ENCODE measurements at regions not wholly inside any gene's neighbourhood (a gene's known extent, or its start where the extent isn't known, plus 50 kb on each side); places are given as distances from the start of the nearest gene placed in this dataset.
"Not testable (repeated sequence)": the region's sequence is repeated elsewhere in the genome, so short reads cannot be mapped to it uniquely, and the experiment has no call there.

GRCh38 chr14:43481864-43482263 is 1025.2 kb downstream of the FSCB start:
- no peak for FAIRE-seq
- no peak for DNase-seq (ENCODE audit: low spot score in 2 of 2)

GRCh38 chr14:43480976-43481375 is 1026.1 kb downstream of the FSCB start:
- FAIRE-seq = no peak
- DNase-seq (ENCODE audit: low spot score in 2 of 2) = no peak

GRCh38 chr14:43479596-43480195 is 1027.4 kb downstream of the FSCB start:
- no peak for FAIRE-seq
- no peak for DNase-seq (ENCODE audit: low spot score in 2 of 2)

GRCh38 chr14:43476822-43477221 is 1030.3 kb downstream of the FSCB start:
- FAIRE-seq (no peak), DNase-seq (ENCODE audit: low spot score in 2 of 2) (no peak)

- DNase-seq (ENCODE audit: low spot score in 2 of 2) (no peak), FAIRE-seq (no peak)
Measured at GRCh38 chr14:43475757-43476156, 1031.3 kb downstream of the FSCB start.

GRCh38 chr14:43471595-43471994 is 1035.5 kb downstream of the FSCB start:
- FAIRE-seq = no peak
- no peak for DNase-seq (ENCODE audit: low spot score in 2 of 2)

- no peak for FAIRE-seq
- no peak for DNase-seq (ENCODE audit: low spot score in 2 of 2)
Measured at GRCh38 chr14:43464968-43465367, 1042.1 kb downstream of the FSCB start.

GRCh38 chr14:43449291-43449690 is 1057.8 kb downstream of the FSCB start:
- DNase-seq (ENCODE audit: low spot score in 2 of 2) (no peak), FAIRE-seq (no peak)

- FAIRE-seq (no peak), DNase-seq (ENCODE audit: low spot score in 2 of 2) (no peak)
Measured at GRCh38 chr14:43438056-43438455, 1069.0 kb downstream of the FSCB start.

GRCh38 chr14:43418324-43418723 is 1088.8 kb downstream of the FSCB start:
- FAIRE-seq (no peak), DNase-seq (ENCODE audit: low spot score in 2 of 2) (no peak)

- FAIRE-seq (no peak), DNase-seq (ENCODE audit: low spot score in 2 of 2) (no peak)
Measured at GRCh38 chr14:43413084-43413483, 1094.0 kb downstream of the FSCB start.

- no peak for FAIRE-seq
- no peak for DNase-seq (ENCODE audit: low spot score in 2 of 2)
Measured at GRCh38 chr14:43411841-43412240, 1095.2 kb downstream of the FSCB start.

GRCh38 chr14:43410631-43411030 is 1096.5 kb downstream of the FSCB start:
- FAIRE-seq (no peak), DNase-seq (ENCODE audit: low spot score in 2 of 2) (no peak)

- FAIRE-seq (no peak), DNase-seq (ENCODE audit: low spot score in 2 of 2) (no peak)
Measured at GRCh38 chr14:43408472-43408871, 1098.6 kb downstream of the FSCB start.

- no peak for FAIRE-seq
- no peak for DNase-seq (ENCODE audit: low spot score in 2 of 2)
Measured at GRCh38 chr14:43407706-43408105, 1099.4 kb downstream of the FSCB start.

- no peak for DNase-seq (ENCODE audit: low spot score in 2 of 2)
- no peak for FAIRE-seq
Measured at GRCh38 chr14:43406931-43407330, 1100.2 kb downstream of the FSCB start.

GRCh38 chr14:43399289-43399688 is 1107.8 kb downstream of the FSCB start:
- FAIRE-seq = no peak

GRCh38 chr14:43370565-43370896 is 1136.6 kb downstream of the FSCB start:
- FAIRE-seq = not testable (repeated sequence)

More at GRCh38 chr14:43399289-43399688, 1107.8 kb downstream of the FSCB start:
- no peak for DNase-seq (ENCODE audit: low spot score in 2 of 2)

GRCh38 chr14:43369710-43370564 is 1137.1 kb downstream of the FSCB start:
- DNase-seq (ENCODE audit: low spot score in 2 of 2) (no peak), FAIRE-seq (no peak)

More at GRCh38 chr14:43370565-43370896, 1136.6 kb downstream of the FSCB start:
- DNase-seq (ENCODE audit: low spot score in 2 of 2) = not testable (repeated sequence)

- FAIRE-seq (no peak), DNase-seq (ENCODE audit: low spot score in 2 of 2) (no peak)
Measured at GRCh38 chr14:43362586-43362985, 1144.5 kb downstream of the FSCB start.

- FAIRE-seq (no peak), DNase-seq (ENCODE audit: low spot score in 2 of 2) (no peak)
Measured at GRCh38 chr14:43361751-43362150, 1145.3 kb downstream of the FSCB start.

GRCh38 chr14:43360239-43360638 is 1146.8 kb downstream of the FSCB start:
- DNase-seq (ENCODE audit: low spot score in 2 of 2) (no peak), FAIRE-seq (no peak)
